ENCODE measurements at regions not wholly inside any gene's neighbourhood (a gene's known extent, or its start where the extent isn't known, plus 50 kb on each side); places are given as distances from the start of the nearest gene placed in this dataset.

DNA sequence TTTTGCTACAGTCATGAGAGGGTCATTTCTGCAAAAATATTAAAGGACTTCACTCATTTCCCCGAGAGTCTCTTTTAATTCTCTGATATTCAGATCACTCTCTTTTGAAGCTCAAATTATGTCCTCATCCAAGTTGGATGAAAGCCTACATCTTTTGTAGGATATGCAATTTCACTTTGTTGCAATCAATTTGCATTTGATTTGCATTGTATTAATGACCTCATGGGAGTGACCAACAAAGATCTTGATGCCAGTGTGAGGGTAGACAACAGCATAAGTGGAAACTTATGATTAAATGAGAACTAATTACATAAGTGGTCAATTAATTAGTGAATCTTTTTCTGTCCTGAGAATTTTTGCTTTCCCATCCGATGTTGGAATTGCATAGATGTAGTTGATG lies 60.3 kb upstream of the UPP2 start:
- H3K4me3 ChIP-seq, result no peak overlapping the region
- H3K36me3 ChIP-seq (ENCODE audit: insufficient read depth, low read length), result no peaks in the 10 kb centered on the region
- no peak overlapping the region for H3K9ac ChIP-seq (ENCODE audit: insufficient read length)
- no peak for DNase-seq (ENCODE audit: low read depth, low spot score)
- no peak overlapping the region for H3K27ac ChIP-seq
- no peaks in the 10 kb centered on the region for H3K9me3 ChIP-seq (ENCODE audit: low read depth, low read length)
- no peak for TF ChIP-seq EZH2 (IDR thresholded peaks at IDR 0.05)
- TF ChIP-seq POLR2AphosphoS5 (IDR thresholded peaks at IDR 0.05; ENCODE audit: borderline replicate concordance, low read depth, low read length), result no peak
- no peak for TF ChIP-seq FOXP2 (optimal IDR thresholded peaks at IDR 0.05; ENCODE audit: control extremely low read depth, extremely low read length, insufficient read depth)

DNA sequence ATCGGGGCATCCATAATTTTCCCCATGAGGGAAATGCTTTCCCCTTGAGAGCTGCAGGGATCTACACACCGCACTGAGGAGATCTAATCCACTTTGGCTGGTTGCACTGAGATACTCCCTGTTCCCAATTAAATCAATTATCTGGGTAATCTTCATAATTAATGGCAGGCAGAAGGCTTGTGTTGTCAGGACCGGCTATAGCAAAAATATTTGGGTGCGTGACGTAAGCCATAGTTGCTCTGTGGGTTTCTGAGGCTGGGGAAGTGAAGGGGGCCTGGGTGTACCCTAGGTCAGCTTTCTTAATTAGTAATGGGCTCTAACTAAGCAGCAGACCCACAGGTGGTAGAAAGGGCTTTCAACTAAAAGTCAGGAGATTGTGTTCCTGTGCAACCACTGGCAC lies 62.8 kb upstream of the UPP2 start:
- H3K36me3 ChIP-seq (ENCODE audit: insufficient read depth, low read length), result no peaks in the 10 kb centered on the region
- H3K9me3 ChIP-seq (ENCODE audit: low read depth, low read length), result no peaks in the 10 kb centered on the region
- TF ChIP-seq POLR2AphosphoS5 (IDR thresholded peaks at IDR 0.05; ENCODE audit: borderline replicate concordance, low read depth, low read length) (no peak), FOXP2 (optimal IDR thresholded peaks at IDR 0.05; ENCODE audit: control extremely low read depth, extremely low read length, insufficient read depth) (no peak), EZH2 (IDR thresholded peaks at IDR 0.05) (no peak)
- DNase-seq (ENCODE audit: low read depth, low spot score), result no peak
- H3K4me3 ChIP-seq, result no peak overlapping the region
- H3K27ac ChIP-seq, result no peak overlapping the region
- no peak overlapping the region for H3K9ac ChIP-seq (ENCODE audit: insufficient read length)

DNA sequence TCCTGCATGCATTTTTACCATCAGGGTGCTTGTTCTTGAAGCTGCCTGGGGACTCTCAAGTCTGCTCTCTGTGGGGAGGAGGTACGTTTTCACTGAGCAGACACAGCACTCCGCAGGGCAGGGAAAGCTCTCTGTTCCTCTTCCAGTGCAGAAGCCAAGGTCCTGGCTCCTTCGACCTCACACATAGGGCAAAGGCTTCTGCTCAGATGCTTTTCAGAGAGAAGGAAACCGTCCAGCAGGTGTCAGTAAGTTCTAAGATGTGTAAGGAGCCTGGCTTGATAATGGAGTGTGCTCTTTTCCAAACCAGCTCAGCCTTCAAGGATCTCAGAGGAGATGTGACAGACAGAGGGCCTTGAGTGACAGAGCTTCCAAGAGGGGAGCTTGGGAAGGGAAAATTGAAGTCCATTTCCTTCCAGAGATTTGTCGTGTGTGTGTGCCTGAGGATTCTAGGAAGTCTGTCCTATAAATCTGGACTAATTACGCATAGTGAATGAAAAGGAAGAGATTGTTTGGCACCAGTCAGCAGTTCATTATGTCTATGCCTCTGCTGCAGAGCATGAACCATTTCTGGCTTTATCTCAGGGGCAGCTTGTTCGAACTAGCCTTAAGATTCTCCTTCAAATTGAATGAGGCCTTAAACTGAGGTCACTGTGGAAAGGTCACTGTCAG lies 67.3 kb upstream of the UPP2 start:
- DNase-seq (ENCODE audit: low read depth, low spot score), result no peak
- H3K9me3 ChIP-seq (ENCODE audit: low read depth, low read length), result no peaks in the 10 kb centered on the region
- H3K36me3 ChIP-seq (ENCODE audit: insufficient read depth, low read length), result no peaks in the 10 kb centered on the region
- H3K9ac ChIP-seq (ENCODE audit: insufficient read length), result no peak overlapping the region
- H3K4me3 ChIP-seq, result no peak overlapping the region
- TF ChIP-seq FOXP2 (optimal IDR thresholded peaks at IDR 0.05; ENCODE audit: control extremely low read depth, extremely low read length, insufficient read depth), result no peak
- no peak for TF ChIP-seq EZH2 (IDR thresholded peaks at IDR 0.05)
- H3K27ac ChIP-seq, result no peak overlapping the region

DNA sequence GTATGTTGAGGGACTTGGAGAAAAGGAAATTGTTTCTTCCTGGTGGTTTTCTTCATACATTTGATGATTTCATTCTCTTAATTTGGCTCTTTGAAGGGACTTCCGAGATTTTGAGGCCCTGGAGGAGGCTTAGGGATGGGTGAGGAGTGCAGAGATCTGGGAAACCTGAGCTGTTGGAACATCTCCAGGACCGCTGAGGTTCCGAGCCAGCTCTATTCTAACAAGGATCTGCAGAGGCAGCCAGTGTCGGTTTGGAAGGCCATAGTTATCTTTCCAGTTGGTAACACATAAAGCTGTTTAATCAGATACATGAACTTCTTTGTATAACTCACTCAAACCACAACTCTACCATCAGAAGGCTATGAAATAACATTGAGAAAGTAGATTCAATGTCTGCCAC lies 70.3 kb upstream of the UPP2 start:
- no peaks in the 10 kb centered on the region for H3K36me3 ChIP-seq (ENCODE audit: insufficient read depth, low read length)
- H3K9ac ChIP-seq (ENCODE audit: insufficient read length), result no peak overlapping the region
- no peak for DNase-seq (ENCODE audit: low read depth, low spot score)
- no peak overlapping the region for H3K27ac ChIP-seq
- no peaks in the 10 kb centered on the region for H3K9me3 ChIP-seq (ENCODE audit: low read depth, low read length)
- TF ChIP-seq POLR2AphosphoS5 (IDR thresholded peaks at IDR 0.05; ENCODE audit: borderline replicate concordance, low read depth, low read length) (no peak), FOXP2 (optimal IDR thresholded peaks at IDR 0.05; ENCODE audit: control extremely low read depth, extremely low read length, insufficient read depth) (no peak), EZH2 (IDR thresholded peaks at IDR 0.05) (no peak)
- no peak overlapping the region for H3K4me3 ChIP-seq

DNA sequence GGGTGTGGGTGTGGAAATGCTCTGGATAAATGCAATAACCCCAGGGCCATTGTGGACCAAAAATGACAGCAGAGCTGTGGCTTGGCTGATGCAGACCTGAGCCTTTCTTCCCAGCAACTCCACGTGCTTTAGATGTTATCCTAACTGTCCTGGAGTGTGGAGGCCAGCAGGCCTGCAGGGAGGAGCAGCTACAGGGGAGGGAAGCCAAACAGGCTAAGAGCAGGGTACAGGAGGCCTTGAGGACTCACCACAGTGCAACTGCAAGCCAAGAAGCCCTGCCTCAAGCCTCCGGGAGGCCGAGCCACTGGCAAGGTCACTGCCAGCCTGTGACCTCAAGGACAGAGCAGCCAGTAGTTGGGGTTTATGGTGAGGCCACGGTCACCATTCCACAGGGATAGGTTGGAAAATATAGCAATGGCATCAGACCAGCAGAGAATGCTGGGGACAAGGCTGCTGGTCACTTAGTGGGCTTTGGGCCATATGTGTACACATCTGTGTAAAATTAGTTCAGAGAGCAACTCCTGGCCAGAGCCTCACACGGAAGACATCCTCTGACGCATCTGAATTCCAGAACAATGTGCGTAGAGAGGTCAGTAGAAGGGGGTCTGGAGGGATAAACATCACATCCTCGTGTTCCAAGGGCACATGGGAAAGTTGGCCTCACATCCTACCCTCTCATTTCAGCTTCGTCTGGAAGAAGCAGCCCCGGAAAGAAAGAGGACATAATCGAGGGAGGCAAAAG lies 76.2 kb upstream of the UPP2 start:
- no peak for DNase-seq (ENCODE audit: low read depth, low spot score)
- no peak for TF ChIP-seq EZH2 (IDR thresholded peaks at IDR 0.05)
- no peak for TF ChIP-seq FOXP2 (optimal IDR thresholded peaks at IDR 0.05; ENCODE audit: control extremely low read depth, extremely low read length, insufficient read depth)
- no peak for TF ChIP-seq POLR2AphosphoS5 (IDR thresholded peaks at IDR 0.05; ENCODE audit: borderline replicate concordance, low read depth, low read length)

DNA sequence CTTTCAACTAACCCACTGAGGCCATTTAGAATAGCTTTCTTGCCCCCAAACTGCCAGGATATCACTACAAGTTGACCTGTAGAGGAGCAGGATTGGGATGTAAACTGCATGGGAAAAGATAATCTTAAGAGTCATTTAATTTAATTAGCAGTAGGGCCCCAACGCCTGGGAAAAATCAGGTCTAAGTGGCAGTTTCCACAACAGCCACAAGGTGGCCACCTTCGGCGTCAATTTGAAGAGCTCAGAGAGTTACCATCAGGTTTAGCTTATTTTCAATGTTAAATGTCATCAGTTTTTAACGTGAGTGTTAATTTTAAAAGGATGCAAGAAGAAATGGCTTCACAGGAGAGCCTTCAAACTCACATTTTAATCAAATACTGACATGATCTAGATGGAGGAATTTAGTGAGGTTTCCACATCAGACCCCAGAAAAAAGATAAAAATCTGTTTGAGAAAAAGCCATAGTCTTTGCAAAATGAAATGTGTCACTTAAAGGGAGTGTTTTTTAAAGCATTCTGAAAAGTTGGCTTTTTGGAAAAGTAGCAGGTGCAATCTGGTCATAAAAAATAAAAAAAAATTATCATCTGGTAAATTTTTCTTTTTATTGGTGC lies 77.3 kb upstream of the UPP2 start:
- Histone ChIP-seq H3K27ac (no peak overlapping the region), H3K4me3 (no peak overlapping the region), H3K36me3 (ENCODE audit: insufficient read depth, low read length) (no peaks in the 10 kb centered on the region), H3K9ac (ENCODE audit: insufficient read length) (no peak overlapping the region), H3K9me3 (ENCODE audit: low read depth, low read length) (no peaks in the 10 kb centered on the region)
- TF ChIP-seq POLR2AphosphoS5 (IDR thresholded peaks at IDR 0.05; ENCODE audit: borderline replicate concordance, low read depth, low read length) (no peak), FOXP2 (optimal IDR thresholded peaks at IDR 0.05; ENCODE audit: control extremely low read depth, extremely low read length, insufficient read depth) (no peak), EZH2 (IDR thresholded peaks at IDR 0.05) (no peak)
- DNase-seq (ENCODE audit: low read depth, low spot score), result no peak

More for the DNA sequence above, 76.2 kb upstream of the UPP2 start:
- Histone ChIP-seq H3K4me3 (no peak overlapping the region), H3K27ac (no peak overlapping the region), H3K36me3 (ENCODE audit: insufficient read depth, low read length) (no peaks in the 10 kb centered on the region), H3K9me3 (ENCODE audit: low read depth, low read length) (no peaks in the 10 kb centered on the region), H3K9ac (ENCODE audit: insufficient read length) (no peak overlapping the region)

DNA sequence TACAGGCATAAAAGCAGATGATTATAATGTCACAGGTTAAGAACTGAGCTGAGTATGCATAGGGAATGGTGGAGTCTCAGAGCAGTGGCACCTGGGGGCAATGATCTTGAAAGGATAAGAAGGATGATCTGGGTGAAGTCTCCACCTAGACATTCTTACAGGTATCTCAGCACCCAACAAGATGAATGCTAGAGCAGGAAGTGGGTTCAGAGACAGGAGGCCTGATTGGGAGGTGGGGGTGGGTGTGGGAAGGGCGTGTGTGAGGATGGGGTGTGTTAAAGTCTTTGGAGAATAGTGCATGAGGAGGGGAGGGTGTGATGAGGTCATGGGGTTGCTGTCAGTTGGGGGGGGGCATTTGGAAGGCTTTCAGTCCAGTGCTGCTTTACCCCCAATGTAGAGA lies 78.8 kb upstream of the UPP2 start:
- DNase-seq (ENCODE audit: low read depth, low spot score), result no peak
- H3K4me3 ChIP-seq, result no peak overlapping the region
- no peaks in the 10 kb centered on the region for H3K36me3 ChIP-seq (ENCODE audit: insufficient read depth, low read length)
- H3K9ac ChIP-seq (ENCODE audit: insufficient read length), result no peak overlapping the region
- TF ChIP-seq FOXP2 (optimal IDR thresholded peaks at IDR 0.05; ENCODE audit: control extremely low read depth, extremely low read length, insufficient read depth), result no peak
- no peak for TF ChIP-seq POLR2AphosphoS5 (IDR thresholded peaks at IDR 0.05; ENCODE audit: borderline replicate concordance, low read depth, low read length)
- no peaks in the 10 kb centered on the region for H3K9me3 ChIP-seq (ENCODE audit: low read depth, low read length)
- no peak overlapping the region for H3K27ac ChIP-seq

DNA sequence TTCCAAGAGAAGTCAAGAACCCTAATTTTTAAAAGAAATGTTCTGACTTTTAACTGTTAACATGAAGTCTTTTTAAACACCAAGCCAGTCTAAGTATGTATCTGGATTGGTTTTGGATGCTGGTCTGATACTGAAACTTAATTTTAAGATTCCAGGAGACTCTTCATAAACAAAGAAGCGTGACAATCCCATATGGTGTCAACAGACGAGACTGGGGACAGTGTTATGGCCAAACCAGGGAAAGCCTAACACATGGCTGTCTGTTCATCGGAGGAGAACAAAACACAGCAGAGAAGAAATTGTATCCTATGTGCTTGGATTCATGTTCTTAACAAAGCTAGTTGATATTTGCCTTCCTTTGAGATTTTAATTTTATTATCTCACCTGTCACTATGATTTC lies 80.5 kb upstream of the UPP2 start:
- H3K36me3 ChIP-seq (ENCODE audit: insufficient read depth, low read length), result no peaks in the 10 kb centered on the region
- no peak for DNase-seq (ENCODE audit: low read depth, low spot score)
- H3K4me3 ChIP-seq, result no peak overlapping the region
- H3K9me3 ChIP-seq (ENCODE audit: low read depth, low read length), result no peaks in the 10 kb centered on the region
- H3K27ac ChIP-seq, result no peak overlapping the region
- TF ChIP-seq FOXP2 (optimal IDR thresholded peaks at IDR 0.05; ENCODE audit: control extremely low read depth, extremely low read length, insufficient read depth), result no peak
- TF ChIP-seq EZH2 (IDR thresholded peaks at IDR 0.05), result no peak
- H3K9ac ChIP-seq (ENCODE audit: insufficient read length), result no peak overlapping the region

Measured in SK-N-MC (cell line).